GM18867 (cell line): ENCODE measurements at regions not wholly inside any gene's neighbourhood (a gene's known extent, or its start where the extent isn't known, plus 50 kb on each side); places are given as distances from the start of the nearest gene placed in this dataset.

Experiments used
- ATAC-seq: cut with Tn5 transposase; IDR thresholded peaks from one replicate; pipeline ENCODE4 v1.9.1; 2021; ENCODE audit warnings: mild to moderate bottlenecking, moderate library complexity; ENCODE audit not compliant: unreplicated experiment

DNA sequence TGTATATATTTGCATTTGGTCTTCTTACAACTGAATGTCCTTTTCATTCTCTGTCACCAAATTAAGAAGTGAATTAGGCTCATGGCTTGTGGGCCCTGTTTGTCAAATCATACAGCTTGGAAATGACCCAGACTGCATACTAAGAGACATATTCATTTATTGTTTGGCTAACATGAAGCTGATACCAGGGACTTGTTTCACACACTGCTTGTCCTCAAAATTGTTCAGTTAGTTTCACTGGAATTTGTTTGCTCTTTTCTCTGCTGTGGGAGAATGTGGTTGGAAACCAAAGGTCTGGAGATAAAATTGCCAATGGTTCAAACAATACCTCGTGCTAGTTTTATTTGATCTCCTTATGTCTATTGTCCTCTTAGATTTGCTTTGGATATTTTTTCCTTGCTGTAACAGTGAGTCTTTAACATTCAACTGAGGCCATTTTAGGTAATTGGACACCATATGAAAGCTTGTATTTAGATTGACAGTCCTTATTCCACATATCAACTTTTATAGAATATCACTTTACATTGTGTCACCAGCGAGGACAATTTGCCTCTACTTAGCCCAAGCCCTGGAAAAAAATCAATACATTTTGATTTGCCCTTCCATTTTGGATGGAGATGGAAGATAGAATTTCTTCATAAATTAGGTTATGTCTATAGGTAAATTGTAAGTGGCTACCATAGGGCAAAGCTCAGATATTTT is 144.3 kb upstream of the MTAP start:
- no peak for ATAC-seq

DNA sequence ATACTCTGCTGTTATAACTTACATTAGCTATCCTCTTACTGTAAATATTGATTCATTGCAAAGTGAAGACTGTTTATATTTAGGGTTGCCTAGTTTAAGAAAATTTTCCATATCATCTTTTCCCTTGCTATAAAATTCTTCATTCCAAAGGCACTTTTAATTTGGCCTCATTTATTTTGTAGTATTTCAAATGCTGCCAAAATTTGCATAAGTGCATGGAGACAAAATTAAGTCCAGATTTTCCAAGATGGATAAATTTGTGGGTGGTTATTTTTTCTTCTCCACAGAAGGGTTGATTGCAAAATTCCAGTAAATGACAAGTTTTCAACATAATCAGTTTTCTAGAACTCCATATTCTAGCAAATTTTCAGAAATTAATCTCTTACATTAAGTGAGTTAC is 141.5 kb upstream of the MTAP start:
- no peak for ATAC-seq

DNA sequence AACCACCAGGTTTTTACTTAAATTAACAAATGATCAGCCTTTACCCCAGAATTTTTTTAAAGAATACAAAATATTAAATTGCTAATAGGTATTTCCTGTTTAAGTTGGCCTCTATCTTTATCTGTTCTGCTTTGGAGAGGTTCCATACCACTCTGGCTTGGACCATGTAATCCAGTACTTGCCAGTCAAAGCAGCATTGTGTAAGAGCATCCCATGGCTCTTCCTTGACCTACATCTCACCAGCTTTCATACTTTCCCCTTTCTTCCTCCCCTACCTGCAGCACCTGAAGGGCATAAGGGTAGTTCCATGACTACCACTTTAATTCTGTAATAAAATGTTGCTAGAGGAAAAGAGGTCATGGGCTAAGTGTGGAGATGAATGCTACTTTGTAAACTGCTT is 140.8 kb upstream of the MTAP start:
- no peak for ATAC-seq

DNA sequence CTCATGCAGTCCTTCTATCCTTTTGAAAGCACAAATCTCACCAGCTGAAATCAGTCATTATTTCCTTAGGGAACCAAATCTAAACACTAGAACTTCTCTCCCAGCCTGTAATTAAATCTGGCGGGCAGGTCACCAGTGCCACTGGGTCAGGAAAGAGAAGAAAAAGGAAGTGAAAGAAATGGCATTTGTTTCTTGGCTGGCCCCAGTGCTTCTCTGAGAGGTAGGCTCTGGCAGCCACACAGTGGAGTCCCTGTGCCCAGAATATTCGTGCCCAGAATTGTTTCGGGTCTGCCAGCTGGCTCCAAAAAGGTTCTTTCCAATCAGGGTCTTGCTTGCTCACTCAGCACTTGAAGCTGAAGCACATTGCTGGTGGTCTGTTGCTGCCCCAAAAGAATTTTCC is 133.9 kb upstream of the MTAP start:
- ATAC-seq = no peak

DNA sequence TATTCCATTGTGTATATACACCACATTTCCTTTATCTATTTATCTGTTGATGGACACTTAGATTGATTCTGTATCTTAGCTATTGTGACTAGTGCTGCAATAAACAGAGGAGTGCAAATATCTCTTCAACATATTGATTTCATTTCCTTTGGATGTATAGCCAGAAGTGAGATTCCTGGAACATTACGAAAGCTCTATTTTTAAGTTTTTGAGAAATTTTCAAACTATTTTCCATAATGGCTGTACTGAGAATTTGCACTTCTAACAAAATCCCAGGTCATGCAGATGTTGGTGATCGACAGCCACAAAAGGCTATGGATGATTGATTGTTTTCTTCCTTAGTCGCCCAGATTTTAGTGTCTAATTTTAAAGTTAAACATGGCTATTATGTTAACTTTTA is 132.7 kb upstream of the MTAP start:
- no peak for ATAC-seq

DNA sequence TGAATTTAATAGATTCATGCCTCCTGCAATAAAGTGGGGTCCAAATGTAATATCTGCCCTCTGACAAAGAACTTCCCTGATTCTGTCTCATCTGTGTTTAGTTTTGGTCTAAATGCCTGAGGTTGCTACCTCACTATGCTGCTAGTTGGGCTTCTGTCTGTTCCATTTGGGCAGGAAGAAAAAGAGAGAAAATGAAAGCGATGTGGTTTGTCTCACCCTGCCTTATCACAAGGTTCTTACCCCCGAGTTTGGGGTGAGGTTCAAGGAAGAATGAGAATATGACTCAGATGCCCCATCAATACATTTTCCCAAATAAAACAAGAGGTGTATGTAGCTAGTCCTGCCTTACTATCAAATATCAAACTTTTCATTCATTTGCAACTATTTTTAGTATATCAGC is 132.1 kb upstream of the MTAP start:
- no peak for ATAC-seq

DNA sequence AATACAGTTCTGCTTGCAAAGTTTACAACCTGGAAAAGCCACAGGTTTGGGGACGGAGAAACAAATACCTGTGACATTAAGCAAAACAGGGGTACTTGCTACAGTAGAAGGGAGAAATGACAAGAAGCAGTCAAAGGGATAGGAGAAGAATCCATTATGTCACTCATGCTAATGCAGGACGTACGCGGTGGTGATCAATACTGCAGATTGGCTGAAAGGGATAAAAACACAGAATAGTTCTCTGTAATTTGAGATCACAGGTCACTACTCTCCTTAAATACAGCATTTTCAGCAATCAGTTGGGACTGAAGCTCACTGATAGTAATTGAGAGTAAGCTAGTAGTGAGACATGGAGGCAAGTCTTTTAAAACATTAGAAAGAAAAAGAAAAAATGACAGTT is 130.3 kb upstream of the MTAP start:
- ATAC-seq = no peak

DNA sequence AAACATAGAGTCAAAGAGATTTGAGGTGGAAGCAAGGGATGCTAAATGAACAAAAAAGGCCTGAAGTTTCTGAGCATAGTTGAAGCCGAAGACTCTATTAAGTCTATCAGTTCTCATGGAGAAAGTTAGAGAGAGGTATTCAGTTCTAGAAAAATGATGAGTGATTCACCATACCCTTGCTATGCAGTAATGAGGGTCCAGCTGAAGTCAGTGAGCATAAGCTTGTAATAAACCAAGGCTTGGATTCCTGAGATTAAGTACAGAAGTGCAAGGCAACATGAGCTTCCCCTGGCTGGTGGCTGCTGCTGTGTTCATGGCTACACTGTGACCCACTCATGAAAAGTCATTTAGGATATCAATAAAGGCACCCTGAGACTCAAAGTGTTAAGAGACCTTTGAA is 129.7 kb upstream of the MTAP start:
- no peak for ATAC-seq

DNA sequence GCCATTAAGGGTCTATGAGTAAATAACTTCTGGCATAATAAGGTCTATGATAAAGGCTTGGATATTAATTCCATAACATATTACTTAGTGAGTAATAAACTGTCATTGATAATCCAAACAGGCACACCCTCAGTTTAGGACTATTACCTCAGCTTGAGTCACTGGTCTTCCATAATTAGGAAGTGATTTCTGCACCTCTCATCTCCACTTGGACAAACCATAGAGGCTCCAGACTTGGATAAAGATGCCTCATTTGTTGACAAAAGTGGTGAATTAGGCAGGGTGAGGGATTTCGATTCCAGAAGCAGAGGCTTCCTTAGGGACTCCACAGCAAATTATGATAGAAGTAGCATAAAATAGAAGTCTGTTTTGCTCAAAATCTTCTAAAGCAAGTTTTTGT is 127.5 kb upstream of the MTAP start:
- no peak for ATAC-seq

DNA sequence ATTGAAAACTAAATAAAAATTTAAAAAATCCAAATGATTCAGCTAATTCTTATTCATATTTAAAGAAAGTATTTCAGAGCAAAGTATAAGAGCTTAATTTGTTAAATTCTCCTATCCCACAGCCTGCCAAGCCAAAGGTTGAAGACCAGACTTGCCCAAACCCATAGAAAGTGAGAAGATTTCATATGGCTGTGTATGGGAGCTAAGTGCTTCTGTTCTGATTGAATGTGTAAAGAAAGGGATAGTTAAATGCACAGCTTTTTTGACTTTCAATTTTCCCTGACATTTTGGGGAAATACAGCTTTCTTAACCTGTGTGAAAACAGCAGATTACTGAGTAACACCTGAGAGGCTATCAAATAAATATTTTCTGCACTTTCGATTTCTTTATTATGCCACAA is 125.0 kb upstream of the MTAP start:
- no peak for ATAC-seq

DNA sequence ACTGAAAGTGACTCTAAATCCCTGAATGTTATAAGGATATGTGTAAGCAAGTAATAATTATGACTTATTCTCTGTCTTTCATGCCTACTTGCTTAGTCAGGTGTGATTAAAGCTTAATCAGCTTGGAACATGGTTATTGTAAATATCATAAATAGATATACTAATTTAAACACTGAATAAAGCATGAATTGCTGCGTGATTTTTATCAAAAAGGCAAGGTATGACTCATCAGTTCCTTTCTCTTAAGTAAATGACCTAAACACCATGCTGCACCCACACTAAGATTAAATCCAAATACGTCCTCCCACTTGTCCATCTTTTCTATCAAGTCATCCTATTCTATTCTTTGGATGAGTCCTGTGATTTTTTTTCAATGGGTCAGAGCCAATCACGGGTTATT is 124.6 kb upstream of the MTAP start:
- ATAC-seq = no peak

DNA sequence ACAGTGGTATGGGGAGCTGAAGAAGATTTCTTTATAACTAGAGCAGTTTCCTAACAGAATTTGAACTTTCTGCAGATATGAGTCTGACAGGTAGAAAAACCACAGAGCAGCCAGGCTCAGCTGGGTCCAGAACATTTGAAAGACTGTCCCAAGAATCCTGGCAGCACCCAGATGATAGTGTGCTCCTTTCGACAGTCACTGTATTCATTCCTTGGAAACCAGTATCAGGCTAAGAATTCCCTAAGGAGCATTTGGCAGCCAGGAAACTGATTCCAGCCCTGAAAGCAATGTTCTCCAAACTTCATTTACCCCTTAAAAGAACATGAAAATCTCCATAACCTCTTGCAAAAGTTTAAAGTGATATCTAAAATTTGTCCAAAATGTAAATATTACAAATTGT is 123.0 kb upstream of the MTAP start:
- no peak for ATAC-seq

DNA sequence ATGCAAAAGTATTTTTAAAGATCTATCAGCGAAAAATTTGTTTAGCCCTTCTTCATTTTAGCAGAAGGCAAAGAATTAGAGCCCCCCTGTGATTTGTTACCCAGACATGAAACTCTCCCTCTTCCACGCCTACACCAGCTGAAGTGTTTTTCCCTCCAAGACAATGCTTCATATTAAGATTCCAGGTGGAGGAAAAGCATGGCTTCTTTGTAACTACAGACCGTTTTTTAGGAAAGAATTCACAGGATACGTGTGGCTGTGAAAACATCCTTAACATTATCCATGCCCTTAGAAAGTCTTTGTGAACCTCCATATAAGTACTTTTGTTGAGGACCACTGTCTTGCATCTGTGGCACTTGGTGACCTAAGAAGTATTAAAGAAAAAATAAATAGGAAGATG is 121.8 kb upstream of the MTAP start:
- no peak for ATAC-seq

DNA sequence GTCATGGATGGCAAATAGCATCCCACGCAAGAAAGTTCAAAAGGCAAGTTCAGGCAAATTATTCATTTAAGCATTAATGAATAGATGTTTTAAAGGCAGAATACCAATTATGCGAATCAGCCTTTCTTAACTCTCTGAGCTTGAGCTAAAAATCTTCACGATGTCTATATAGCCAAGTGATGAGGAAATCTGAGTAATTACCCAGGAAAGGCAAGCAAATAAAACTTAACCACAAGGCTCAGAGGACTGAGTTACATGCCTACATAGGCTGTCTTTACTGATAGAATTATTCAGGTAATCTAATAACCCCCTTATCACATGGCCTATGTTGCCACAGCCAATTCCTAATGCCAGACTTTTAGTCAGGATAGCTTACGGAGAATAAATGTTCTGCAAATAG is 120.8 kb upstream of the MTAP start:
- ATAC-seq = no peak

DNA sequence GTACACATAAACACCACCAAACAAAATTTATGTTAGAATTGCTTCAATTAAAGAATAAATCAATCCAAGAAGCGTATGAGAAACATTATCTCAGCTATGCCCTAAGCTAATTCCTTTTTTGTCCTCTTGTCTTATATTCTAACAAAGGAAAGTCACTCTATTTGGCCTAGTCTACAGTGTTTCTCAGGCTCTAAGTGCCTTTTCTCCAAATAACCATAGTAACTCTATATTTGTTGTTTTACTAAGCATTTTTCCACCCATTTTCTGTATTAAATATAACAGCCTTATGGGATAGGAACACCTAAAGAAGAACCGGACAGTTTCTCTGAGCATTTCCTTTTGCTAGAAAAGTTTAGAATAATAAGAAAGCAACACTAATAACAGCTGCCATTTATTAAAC is 120.1 kb upstream of the MTAP start:
- ATAC-seq = no peak

DNA sequence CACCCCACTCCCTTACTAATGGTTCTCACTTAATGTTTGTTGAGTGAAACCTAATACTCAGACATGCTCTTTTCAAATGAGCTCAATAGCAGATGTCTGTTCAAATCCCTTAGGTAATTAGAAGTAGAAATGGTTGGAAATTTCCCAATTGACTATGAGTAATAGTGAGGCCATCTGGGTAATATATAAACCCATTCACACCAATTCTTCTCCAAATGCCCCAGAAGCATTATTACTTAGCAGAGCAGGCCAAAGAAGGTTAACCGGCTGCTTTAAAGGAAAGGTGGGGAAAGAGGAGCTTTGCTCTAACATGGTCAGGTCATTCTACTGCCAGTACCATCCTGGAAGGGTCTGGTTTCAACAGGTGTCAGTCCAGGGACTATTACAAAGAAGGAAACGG is 119.5 kb upstream of the MTAP start:
- no peak for ATAC-seq

DNA sequence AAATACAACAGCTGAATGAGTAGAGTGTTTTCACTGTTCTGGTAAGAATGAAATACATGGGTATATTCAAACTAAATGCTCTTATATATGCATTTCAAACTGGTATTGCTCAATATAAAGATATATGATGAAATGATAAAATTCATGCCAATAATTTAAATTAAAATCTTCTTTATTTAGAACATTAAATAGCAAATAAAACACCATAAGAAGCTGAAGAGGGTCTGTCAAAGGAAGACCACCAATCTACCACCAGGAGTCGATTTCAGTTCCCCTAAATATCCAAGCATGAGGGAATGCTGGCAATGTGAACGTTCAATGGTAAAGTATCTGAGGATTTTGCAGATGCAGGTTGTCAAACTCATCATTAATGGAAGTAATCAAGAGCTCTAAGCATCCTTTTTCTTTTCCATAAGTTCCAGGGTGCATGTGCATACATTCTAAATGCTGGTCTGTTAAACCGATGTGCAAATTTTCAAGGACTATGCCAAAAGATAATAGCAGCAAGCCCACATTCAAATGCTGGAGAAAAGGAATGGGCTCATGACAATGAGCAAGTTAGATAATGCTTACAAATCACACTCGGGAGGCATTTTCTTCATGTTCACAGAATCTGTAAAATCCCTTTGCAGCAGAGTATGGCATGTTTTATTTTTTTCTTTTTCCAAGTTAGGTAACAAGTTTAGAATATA is 118.8 kb upstream of the MTAP start:
- ATAC-seq = no peak

DNA sequence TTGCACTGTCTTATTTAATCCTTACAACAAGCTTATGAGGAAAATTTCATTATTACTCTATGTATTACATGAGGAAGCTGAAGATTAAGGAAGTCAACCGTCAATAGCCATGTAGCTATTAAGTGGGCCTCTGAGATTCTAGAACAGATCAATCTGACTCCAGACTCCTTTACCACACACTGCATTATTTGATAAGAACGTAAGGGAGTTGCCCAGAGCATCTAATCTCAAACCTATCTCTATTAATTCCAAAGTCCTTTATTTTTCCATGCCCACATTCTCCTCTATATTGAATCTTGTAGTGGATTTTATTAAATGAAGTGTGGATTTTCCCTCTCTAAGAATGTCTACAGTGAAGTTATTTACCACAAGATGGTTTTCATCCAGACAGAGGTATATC is 118.2 kb upstream of the MTAP start:
- ATAC-seq = no peak

DNA sequence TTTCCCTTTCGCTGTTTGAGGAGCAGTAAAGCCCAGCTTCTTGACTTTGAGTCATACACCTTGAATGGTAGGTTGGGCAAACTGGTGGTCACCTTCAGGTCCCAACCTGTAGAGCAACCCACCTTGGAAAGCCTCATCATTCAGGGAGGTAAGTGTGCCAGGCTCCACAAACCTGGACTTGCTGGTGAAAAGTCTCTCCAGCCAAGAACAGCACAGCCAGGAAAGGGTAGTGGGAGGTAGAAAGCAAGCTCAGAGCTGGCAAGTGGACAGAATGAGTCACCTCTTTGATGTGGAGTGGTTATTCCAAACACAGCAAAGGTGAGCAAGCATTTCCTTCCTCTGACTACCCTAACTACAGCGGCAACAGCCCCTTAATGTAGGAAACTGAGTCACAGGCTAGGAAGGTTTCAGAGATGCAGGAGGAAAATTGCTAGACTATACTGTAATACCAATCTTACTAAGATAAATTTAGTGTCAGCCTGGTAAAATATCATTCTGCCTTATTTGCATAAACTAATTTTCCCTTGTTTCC is 117.5 kb upstream of the MTAP start:
- ATAC-seq = no peak

DNA sequence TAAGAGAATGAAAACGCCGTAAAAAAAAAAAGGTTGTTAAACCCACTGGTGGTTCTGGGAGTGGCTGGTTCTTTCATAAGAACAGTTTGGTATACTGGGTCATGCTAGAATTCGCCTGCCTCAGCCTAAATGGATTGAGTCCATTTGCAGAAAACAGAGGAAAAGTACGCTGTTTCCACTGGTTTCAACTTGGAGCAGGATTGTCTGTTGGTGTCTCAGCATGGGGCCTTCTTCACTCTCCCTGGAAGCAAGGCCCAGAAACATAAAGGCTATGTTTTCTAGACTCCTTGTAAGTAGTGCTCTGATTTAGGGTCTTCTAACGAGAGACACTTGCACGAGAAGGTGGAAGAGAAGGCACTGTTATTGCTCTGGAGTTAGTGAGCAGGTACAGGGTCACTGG is 116.9 kb upstream of the MTAP start:
- no peak for ATAC-seq

DNA sequence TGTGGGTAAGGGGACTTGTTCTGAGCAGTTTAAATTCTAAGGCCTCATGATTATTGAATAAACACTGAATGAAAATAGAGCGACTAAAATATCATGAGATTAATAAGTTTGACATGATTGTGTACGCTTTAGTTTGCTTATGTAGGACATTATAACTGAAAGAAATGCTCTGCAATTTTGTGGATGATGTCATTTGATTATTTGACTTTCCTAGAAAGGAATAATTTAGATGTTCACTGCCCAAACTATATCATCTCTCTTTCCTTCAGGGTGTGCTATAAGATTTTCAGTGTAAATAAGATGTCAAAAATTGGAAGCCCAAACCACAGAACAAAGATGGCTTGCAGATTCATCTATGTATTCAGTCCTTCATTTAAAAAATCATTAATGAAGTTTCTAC is 115.7 kb upstream of the MTAP start:
- no peak for ATAC-seq

DNA sequence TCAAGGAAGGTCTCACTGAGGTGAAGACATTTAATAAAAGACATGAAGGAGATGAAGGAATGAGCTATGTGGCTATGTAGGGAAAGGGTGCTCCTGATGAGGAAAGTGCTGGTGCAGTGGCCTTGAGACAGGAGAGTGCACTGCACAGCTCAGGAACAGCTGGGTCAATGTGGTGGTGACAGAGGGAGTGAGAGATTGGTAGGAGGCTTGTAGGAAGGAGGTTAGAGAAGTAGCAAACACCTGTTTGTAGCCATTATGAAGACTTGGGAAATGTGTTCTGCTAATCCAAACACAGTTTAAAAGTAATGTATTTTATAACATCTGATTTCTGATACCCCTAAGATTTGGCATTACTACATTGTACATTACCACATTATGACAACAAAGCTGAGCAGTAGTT is 115.1 kb upstream of the MTAP start:
- ATAC-seq = no peak
